ENCODE measurements at regions not wholly inside any gene's neighbourhood (a gene's known extent, or its start where the extent isn't known, plus 50 kb on each side); places are given as distances from the start of the nearest gene placed in this dataset.

- no peak for TF ChIP-seq ZNF114 (CRISPR knock-in tag; IDR thresholded peaks at IDR 0.05)
- TF ChIP-seq CREB1 (CRISPR knock-in tag; IDR thresholded peaks at IDR 0.05; ENCODE audit: low read depth): no peak
- TF ChIP-seq POLR2AphosphoS5 (IDR thresholded peaks at IDR 0.05; ENCODE audit: low read depth): no peak
- no peak for TF ChIP-seq ETS1 (IDR thresholded peaks at IDR 0.05)
- TF ChIP-seq CTCF (conservative IDR thresholded peaks at IDR 0.05; ENCODE audit: low read depth in 2 of 2): no peak
- TF ChIP-seq STAT1 (IDR thresholded peaks at IDR 0.05; ENCODE audit: unreplicated experiment): no peak
- TF ChIP-seq EZH2 (IDR thresholded peaks at IDR 0.05; ENCODE audit: low read depth, unreplicated experiment): no peak
Measured at GRCh38 chr4:154073107-154073822, 284.4 kb upstream of the SFRP2 start (continued).

- Mint-ChIP-seq H3K4me3 (no peak overlapping the region), H3K4me1 (no peaks in the 10 kb centered on the region; the same call in 2 of the 3 replicates), H3K36me3 (ENCODE audit: low read depth) (peaks cover 24% of the 10 kb centered on the region; the same call in 2 of the 3 replicates), H3K27me3 (ENCODE audit: insufficient read depth, low read depth, poor library complexity) (no peaks in the 10 kb centered on the region), H3K9me3 (no peaks in the 10 kb centered on the region; the same call in none of the 3 replicates), H3K27ac (no peak overlapping the region)
- no peaks in the 10 kb centered on the region for H3K79me2 ChIP-seq (replicated peaks; ENCODE audit: insufficient read depth)
- H3K4me3 ChIP-seq: no peak overlapping the region
- no peaks in the 10 kb centered on the region for H3K27me3 ChIP-seq (ENCODE audit: insufficient read depth)
- no peak for ATAC-seq
- H3K4me2 ChIP-seq: no peak overlapping the region
- 0 out of 2 replicates have a peak, but pooled peaks cover 4% of the 10 kb centered on the region for H3K36me3 ChIP-seq (ENCODE audit: insufficient read depth)
- no peaks in the 10 kb centered on the region for H3F3A ChIP-seq (replicated peaks; ENCODE audit: low read depth)
- peaks cover 13% of the 10 kb centered on the region for H3K9me2 ChIP-seq (ENCODE audit: insufficient read depth)
- no peak overlapping the region for H2AFZ ChIP-seq
- no peaks in the 10 kb centered on the region for H4K20me1 ChIP-seq (replicated peaks; ENCODE audit: insufficient read depth)
- no peak for DNase-seq (ENCODE audit: low spot score)
- H3K4me1 ChIP-seq (ENCODE audit: insufficient read depth): peaks cover 8% of the 10 kb centered on the region
- no peak overlapping the region for H3K27ac ChIP-seq (ENCODE audit: low read depth)
- no peak for TF ChIP-seq ZNF462 (CRISPR knock-in tag; IDR thresholded peaks at IDR 0.05)
- no peak for TF ChIP-seq JUNB (IDR thresholded peaks at IDR 0.05; ENCODE audit: unreplicated experiment)
- no peak for TF ChIP-seq ZNF331 (CRISPR knock-in tag; IDR thresholded peaks at IDR 0.05; ENCODE audit: low read depth)
- no peak for TF ChIP-seq REST (IDR thresholded peaks at IDR 0.05; ENCODE audit: unreplicated experiment)
Measured at GRCh38 chr4:154067786-154068185, 278.9 kb upstream of the SFRP2 start.
